Stimulated activated CD4-positive, alpha-beta T cell treated with anti-CD3 and anti-CD28 coated beads, TNF-alpha, amount 100 ng/mL, for 24 hours (primary cell): ENCODE measurements at regions not wholly inside any gene's neighbourhood (a gene's known extent, or its start where the extent isn't known, plus 50 kb on each side); places are given as distances from the start of the nearest gene placed in this dataset.

ENCODE experiments used
- DNase-seq, 3 experiments: peaks; one replicate each; pipeline ENCODE4 v3.0.0-alpha.2; 2020; ENCODE audit warnings: low read depth in 3 of 3

DNA sequence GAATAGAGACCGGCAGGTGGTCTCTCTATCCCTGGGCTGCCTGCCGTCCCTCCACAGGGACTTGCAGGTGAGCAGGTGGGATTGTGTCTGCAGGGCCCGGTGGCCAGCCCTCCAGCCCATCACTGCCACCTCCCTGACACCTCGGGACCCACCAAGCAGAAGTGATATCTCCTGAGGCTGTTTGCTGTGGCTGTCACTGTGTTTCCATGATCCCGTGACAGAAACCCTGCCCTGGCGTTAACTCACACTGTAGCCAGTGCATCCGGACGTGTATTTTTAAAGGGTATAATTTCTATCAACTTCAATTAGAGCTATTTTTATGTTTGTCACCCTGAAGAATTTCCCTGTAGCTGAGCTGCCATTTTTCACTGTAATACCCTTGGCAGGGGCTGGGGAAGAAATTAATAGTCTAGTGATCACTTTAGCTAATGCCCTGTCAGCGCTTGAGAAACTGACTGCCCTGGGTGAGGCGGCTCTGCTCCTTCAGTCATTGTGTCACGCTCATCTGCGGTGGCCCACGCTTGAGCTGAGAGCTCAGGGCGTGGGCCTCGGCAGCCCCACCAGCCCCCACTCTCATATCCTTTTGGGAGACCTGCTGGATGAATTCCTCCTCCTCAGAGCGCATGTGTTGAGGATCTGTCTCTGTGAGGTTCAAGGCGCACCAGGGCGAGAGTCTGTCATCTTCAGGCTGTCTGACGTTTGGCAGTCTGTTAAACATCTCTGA, 229.9 kb upstream of the CIBAR2 start:
- no peak for DNase-seq

DNA sequence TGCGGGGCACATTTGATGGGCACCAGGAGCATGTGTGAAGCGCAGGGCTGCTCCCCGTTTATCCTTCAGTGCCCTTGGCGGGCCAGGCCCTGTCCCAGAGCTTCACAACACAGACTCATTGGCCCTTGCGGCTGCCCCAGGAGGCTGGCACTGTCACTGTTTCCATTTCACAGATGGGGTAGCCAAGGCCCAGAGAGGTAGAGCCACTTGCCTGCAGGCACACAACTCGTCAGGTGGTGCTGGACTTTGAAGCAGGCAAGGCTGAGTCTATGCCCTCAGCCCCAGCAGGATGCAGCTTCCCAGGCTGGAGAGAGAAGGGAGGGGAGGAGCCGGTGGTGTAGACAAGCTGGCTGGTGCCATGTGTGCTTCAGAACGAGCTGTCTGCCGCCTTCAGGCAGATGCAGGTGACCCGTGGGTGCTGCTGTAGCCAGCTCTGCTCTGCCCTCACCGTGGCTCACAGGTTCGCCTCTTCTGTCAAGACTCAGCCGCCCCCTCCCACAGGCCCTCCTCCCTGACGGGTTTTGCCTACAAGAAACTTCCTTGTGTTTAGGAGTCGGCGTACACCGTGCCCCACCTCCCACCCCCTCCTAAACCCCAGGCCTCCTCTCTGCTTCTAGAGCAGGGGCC, 232.3 kb upstream of the CIBAR2 start:
- DNase-seq = no peak

DNA sequence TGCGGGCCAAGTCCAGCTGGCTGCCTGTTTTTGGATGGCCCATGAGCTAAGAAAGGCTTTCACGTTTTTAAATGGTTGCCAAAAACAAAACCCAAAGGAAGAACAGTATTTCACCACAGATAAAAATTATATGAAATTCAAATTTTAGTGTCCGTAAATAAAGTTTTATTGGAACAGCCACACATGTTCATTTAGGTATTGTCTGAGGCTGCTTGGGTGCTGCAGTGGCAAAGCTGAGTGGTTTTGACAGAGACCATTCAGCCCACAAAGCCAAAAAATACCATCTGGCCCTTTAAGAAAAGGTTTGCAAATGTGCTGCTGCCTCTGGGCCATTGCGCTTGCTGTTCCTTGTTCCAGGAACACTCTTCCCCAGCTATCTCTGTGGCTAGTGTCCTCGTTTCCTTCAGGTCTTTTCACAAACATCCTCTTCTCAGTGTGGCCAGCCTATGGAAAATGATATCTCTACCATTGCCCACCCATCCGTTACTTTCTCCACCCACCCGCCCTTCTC, 232.9 kb upstream of the CIBAR2 start:
- DNase-seq = no peak

DNA sequence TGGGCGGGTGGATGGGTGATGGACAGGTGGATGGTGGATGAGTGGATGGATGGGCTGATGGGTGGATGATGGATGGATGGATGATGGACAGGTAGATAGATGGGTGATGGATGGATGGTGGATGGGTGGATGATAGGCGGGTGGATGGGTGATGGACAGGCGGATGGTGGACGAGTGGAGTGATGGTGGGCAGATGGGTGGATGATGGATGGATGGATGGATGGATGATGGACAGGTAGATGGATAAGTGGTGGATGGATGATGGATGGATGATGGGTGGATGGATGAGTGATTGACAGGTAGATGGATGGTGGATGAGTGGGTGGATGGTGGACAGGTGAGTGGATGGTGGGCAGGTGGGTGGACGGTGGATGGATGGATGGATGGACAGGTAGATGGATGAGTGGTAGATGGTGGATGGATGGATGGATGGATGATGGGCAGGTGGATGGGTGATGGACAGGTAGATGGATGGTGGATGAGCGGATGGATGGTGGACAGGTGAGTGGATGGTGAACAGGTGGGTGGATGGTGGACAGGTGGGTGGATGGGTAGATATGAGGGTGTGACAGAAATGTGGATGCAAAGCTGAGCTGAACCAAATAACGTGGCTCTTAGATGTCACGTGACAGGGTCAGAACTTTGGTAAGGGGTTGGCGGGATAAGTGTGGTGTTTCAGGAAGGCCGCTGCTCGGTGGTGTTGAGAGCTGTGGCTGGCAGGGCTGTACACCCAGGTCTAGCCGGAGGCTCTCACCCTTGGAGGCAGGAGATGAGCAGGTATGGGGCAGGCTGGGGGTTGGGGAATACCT, 234.3 kb upstream of the CIBAR2 start:
- no peak for DNase-seq

DNA sequence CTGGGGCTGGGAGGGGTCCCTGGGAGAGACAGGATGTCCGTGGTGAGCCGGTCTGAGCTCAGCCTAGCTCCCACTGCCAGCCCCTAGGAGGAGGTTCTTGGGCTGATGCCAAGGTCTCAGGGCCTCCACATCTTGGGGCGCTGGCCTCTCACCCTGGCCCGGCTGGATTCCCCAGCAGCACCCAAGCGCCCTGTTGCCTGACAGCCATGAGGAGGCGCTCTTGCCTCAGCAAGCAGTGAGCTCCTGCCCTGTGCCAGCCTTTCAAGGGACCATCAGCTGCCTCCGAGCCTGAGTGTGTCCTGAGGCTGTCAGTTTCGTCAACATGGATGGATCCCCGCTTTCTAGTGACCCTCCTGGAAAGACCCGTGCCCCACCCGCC, 234.9 kb upstream of the CIBAR2 start:
- DNase-seq = no peak

DNA sequence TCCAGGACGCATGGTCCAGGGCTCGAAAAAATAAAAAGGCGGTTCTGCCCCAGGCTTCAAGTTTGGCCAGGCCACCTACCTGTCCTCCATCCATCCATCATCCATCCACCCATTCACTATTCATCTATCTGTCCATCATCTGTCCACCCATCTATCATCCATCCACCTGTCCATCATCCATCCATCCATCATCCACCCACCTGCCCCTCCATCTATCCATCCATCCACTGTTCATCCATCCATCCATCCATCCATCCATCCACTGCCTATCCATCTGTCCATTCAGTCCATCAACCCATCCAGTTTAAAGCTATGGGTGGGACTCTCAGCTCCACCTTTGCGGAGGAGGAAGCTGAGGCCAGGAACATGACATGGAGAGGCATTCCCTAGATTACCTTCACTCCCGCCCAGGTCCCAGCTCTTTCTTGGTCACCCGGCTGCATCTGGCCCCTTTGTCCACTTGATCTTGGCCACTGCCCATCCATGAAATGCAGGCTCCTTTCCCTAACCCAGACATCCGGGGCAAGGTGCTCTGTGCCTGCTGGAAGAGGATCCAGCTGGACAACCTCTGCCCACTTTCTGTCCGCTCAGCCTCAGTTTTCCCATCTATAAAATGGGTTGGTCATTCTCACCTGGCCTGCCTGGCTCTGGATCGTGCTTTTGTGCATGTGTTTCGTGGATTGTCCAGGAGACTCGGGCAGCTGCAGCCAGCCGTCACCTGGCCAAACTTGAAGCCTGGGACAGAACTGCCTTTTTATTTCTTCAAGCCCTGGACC, 236.0 kb upstream of the CIBAR2 start:
- DNase-seq = no peak

DNA sequence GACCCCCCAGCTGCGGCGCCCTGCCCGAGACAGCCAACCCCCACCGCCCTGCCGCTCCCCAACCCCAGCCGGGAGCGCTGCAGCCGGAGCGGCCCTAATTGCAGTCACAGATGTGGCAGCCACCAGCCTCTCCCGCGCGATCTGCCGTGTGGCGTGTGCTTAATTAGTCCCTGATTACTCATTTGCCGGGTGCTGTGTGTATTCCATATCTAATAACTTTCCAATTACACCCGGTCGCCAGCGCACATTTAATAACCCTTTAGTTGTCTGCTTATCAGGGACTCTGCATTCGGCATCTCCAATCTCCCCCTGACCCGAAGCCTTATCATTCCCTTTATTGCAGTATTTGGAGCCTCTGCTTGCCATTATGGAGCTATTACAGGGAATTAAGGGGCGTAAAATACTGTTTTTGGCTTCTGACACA, 236.7 kb upstream of the CIBAR2 start:
- no peak for DNase-seq

DNA sequence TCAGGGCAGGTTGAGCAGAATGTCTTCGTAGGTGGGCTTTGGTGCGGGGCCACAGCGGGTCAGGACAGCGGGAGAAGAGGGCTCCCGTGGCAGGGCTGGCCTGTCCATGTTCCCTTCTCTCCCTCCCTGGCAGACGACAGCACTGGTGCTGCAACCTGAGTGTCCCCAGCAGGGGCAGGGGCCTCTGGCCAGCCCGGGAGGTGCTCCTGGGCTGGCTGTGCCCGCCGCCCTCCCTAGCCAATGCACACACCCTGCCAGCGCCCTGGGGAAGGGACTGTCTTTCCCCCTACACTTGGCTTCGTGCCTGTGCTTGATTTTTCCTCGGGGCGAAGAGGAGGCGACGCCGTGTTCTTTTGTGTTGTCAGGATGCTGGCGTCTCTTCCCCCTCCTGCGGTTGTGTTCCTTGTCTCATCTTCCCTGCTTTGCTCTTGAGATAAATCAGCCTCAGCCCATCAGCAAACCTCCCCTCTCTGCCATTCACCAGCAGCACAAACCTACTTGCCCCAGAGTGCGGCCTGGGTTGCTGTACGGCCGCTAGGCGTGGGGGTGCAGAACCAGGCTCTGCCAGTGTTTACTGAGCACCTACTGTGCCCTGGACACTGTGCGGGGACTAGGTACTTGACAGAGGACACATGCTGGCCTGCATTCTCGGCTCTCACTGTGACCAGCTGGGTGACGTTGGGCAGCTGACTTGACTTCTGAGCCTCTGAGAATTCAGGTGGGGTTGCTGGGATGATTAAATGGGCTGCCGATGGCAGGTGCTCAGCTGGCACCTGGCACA, 237.3 kb upstream of the CIBAR2 start:
- DNase-seq = no peak

DNA sequence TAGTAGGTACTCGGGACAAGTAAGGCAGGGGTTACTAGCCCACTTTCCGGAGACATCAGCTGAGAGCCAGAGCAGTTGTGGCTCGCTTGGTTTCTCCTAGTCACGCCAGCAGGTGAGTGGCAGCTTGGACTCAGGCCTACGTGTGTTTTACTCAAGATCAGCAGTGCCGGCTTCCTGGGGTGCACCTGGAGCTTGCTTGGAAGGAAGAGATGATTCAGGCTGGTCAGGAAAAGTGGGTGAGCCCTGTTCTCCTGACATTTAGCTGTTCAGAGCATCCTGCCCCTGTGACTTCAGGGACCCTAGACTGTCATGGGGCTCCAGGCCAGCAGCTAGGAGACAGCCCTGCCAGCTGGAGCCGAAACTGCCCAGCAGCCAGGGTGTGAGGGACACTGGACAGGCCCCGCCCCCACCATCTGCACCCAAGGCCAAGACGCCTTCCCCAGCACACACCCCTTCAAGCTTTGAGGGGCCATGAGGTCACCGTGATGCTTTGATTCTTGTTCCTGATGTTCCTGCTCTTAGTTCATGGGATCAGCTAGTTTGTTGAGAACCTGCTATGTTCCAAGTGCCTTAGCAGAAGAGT, 238.0 kb upstream of the CIBAR2 start:
- no peak for DNase-seq

DNA sequence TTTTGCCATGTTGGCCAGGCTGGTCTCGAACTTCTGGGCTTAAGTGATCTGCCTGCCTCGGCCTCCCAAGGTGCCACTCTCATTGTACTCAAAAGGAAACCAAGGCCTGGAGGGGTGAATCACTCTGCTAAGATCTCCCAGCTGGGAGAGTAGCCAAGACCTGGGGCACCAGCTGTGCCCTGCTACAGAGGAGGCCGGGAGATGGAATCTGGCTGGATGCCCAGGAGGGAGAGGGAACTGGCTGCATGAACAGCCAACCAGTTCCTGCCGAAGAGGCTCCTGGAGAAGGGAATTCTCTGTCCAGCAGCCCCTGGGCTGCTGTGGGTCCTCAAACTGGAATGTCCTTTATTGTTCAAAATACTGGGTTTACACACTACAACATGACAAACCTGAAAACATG, 238.7 kb upstream of the CIBAR2 start:
- no peak for DNase-seq

DNA sequence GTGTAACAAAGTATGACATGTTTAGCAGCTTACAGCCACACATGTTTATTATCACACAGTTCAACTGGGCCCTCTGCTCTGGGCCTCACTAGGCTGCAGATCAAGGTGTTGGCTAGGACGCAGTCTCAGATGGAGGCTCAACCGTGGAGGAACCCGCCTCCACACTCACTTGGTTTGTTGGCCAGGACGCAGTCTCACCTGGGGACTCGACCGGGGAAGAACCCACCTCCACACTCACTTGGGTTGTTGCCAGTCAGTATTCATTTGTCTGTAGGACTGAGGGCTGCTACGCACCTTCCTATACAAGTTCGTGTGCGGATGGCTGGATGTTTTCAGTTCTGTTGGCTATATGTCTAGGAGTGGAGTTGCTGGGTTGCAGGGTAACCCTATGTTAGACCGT, 240.7 kb upstream of the CIBAR2 start:
- DNase-seq = no peak

DNA sequence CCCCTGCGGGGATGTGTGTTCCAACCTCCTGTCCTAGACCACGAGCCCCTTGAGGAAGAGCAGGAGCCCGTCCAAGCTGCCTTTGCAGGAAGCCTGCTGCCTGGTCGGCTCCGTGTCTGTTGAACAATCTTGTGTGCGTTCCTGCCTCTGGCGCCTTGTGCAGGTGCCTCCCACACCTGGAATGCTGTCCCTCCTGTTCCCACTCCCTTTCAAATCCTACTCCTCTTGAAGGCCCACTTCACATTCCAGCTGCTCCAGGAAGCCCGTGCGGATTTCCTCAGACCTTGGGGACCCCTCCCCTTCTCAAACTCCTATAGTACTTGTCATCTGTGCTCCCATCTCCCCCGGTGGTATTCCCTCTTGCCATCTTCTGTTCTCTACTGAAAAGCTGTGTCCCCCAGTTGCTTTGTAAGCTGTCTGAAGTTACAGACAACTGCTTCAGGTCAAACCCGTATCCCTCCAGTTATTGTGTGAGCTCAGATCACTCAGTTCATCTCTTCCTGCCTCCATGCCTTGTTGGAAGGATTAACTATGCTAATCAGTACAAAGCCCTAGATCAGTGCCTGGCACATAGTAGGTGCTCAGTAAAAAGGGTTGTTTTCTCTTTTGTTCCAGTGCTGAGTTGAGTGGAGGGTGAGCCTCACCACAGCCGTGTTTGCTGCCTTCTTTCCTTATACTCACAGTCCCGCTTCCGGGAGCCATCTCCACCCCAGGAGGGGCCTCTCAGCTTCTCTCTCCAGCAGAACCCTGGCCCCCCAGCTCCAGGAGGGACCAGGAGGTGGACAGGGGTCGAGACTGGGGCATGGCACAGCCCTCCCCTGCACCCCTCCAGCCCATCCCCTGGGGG, 241.8 kb upstream of the CIBAR2 start:
- no peak for DNase-seq

DNA sequence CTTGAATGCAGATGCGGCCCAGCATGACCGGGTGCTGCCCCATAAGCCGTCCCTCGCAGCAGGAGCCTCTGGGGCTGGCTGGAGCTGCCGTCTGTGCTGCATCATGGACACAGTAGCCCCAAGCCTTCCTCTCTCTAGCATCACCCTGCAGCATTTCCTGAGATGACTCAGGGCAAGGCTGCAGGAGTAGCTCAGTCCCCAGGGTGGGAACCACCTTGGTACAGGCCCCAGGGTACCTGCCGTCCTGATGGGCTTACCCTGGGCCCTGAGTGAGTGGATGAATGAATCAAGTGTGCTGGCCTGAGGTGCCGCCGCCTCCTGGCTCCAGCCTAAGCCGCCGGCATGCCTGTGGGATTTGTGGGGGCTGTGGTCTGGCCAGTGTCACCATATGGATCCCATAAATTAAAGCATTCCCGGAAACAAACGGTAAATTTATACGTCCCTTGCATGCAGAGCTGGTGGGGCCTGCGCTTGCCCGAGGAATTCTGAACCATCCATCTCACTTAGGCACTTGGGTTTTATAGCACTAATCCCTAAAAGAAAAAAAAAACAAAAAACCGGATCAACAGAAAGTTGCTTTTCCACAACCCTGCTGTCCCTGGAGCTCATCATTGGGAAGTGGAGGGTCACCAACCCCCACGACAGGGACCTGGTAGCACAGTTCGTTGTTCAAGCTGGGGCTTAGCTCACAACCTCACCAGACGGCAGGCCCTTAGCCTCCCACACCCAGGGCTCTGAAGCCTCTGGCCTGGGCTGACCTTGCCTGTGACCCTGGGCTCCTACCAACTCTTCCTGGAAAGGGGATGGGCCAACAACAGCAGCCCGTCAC, 242.6 kb upstream of the CIBAR2 start:
- DNase-seq = no peak

DNA sequence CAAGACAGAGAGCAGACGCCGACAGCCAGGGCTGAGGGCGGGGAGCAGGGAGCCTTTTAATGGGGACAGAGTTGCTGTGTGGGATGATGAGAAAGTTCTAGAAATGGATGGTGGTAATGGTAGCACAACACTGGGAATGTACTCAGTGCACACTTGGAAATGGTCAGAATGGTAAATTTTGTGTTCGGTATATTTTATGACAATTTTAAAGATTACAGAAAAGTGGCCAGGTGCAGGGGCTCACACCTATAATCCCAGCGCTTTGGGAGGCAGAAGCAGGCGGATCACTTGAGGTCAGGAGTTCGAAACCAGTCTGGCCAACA, 243.2 kb upstream of the CIBAR2 start:
- no peak for DNase-seq

DNA sequence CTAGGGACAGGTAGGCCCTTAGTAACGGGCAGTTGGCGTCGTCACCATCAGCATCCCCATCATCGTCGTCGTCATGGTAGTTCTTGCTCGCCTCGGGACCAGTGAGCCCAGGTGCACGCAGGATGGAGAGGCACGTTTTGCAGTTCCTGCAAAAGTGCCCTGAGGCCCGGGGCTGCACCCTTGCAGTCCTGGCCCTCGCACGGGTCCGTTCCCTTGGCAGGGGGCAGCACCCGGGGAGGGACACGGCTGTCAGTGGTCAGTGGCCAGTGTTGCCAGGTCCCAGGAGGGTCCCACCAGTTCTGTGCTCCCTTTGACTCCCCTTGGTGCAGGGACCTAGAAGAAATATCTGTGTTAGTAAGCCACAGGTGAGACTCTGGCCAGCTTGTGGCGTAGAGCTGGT, 243.9 kb upstream of the CIBAR2 start:
- DNase-seq = no peak

DNA sequence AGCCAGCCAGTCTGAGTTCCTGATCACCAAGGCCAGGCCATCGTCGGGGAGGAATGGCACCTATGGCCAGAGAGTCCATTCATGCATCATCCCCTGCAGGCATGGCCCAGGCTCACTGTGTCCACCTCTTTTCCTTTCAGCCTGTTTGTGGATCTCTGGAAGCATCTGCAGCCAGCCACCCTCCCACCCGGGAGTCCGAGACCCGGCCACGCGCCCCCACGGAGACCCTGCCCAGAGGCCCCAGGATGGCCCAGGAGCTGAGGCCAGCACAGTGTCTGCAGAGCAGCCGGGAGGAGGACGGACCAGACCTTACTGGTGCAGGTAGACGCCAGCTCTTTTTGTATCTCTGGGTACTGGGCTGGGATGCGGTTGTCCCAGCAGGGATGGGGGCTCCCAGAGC, 245.1 kb upstream of the CIBAR2 start:
- DNase-seq = no peak

DNA sequence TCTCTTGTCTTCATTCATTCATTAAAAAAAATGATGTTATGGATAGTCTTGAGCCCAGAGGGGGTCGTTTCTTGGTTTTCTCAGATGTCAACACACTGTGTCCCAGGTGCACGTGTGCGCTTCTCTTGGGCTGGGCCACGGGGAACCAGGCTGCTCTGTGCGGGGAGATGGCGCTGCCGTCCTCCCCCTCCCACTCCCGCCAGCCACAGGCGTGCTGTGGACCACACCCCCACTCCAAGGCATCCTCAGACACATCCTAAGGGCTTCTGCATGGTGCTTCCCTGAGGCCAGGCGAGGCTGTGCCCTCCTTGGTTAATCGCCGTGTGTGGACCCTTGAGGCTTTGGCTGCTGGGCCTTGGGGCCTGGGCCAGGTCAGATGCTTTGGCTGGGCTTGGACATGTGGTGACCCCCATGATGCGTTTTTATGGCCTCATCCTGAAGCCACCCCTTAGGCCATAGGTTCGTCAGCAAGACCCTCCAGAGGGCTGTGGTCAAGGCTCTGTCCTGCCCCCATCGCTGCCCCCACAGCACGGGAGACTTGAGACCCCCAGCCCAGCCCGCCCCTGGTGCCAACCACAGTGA, 245.7 kb upstream of the CIBAR2 start:
- no peak for DNase-seq

DNA sequence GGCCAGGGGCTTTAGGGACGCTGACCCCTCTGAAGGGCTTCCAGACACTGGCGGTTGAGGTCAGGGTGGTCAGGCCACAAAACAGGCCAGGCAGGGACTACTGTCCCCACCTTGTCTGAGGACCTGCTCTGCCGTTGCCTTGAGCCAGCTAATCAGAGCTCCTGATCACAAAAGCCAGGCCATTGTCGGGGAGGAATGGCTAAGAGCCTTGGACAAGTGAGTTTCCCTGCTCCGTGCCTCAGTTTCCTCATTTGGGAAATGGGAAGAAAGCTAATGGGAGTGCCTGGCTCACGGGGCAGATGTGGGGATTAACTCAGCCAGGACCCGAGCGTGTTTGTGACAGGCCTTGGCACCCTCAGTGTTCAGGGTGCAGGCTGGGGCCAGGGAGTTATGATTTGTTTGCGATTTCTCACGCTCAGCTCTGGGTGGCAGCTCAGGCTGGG, 246.5 kb upstream of the CIBAR2 start:
- DNase-seq = no peak
